ELR (cell line): ENCODE measurements at regions not wholly inside any gene's neighbourhood (a gene's known extent, or its start where the extent isn't known, plus 50 kb on each side); places are given as distances from the start of the nearest gene placed in this dataset.
"Not testable (repeated sequence)": the region's sequence is repeated elsewhere in the genome, so short reads cannot be mapped to it uniquely, and the experiment has no call there.

Experiments used
- DNase-seq: peaks from one replicate; pipeline ENCODE4 v3.0.0-alpha.2; 2015; ENCODE audit warnings: low read depth

- no peak for DNase-seq
Measured at GRCh38 chr7:17558135-17558534, 259.7 kb downstream of the AHR start.

- DNase-seq, result no peak
Measured at GRCh38 chr7:17558558-17559332, 260.3 kb downstream of the AHR start.

GRCh38 chr7:17559388-17559787 lies 260.9 kb downstream of the AHR start:
- DNase-seq, result peak; percentile 50

GRCh38 chr7:17560516-17560915 lies 262.1 kb downstream of the AHR start:
- no peak for DNase-seq

- DNase-seq, result no peak
Measured at GRCh38 chr7:17560966-17561365, 262.5 kb downstream of the AHR start.

GRCh38 chr7:17564678-17565212 lies 266.3 kb downstream of the AHR start:
- peak; percentile 81 for DNase-seq

GRCh38 chr7:17580141-17580540 lies 281.7 kb downstream of the AHR start:
- DNase-seq, result peak; percentile 88

- DNase-seq, result no peak
Measured at GRCh38 chr7:17580856-17581255, 282.4 kb downstream of the AHR start.

GRCh38 chr7:17581301-17581700 lies 282.8 kb downstream of the AHR start:
- DNase-seq, result no peak

- not testable (repeated sequence) for DNase-seq
Measured at GRCh38 chr7:17582696-17583095, 284.2 kb downstream of the AHR start.

GRCh38 chr7:17583786-17584185 lies 285.3 kb downstream of the AHR start:
- DNase-seq, result no peak

GRCh38 chr7:17584822-17585221 lies 286.4 kb downstream of the AHR start:
- DNase-seq, result peak; percentile 37

GRCh38 chr7:17586711-17587110 lies 288.3 kb downstream of the AHR start:
- DNase-seq, result no peak

- no peak for DNase-seq
Measured at GRCh38 chr7:17588730-17589129, 290.3 kb downstream of the AHR start.

GRCh38 chr7:17589671-17590070 lies 291.2 kb downstream of the AHR start:
- no peak for DNase-seq

GRCh38 chr7:17590221-17590620 lies 291.8 kb downstream of the AHR start:
- DNase-seq, result no peak

GRCh38 chr7:17593819-17594419 lies 295.5 kb downstream of the AHR start:
- DNase-seq, result no peak

- no peak for DNase-seq
Measured at GRCh38 chr7:17595546-17595945, 297.1 kb downstream of the AHR start.

GRCh38 chr7:17598305-17598704 lies 299.9 kb downstream of the AHR start:
- no peak for DNase-seq

GRCh38 chr7:17598846-17599245 lies 300.4 kb downstream of the AHR start:
- DNase-seq, result peak; percentile 58

- no peak for DNase-seq
Measured at GRCh38 chr7:17599733-17600339, 301.4 kb downstream of the AHR start.

GRCh38 chr7:17600340-17600752 lies 301.9 kb downstream of the AHR start:
- DNase-seq, result peak; percentile 98

- peak; percentile 46 for DNase-seq
Measured at GRCh38 chr7:17601921-17602320, 303.5 kb downstream of the AHR start.
